ENCODE measurements at regions not wholly inside any gene's neighbourhood (a gene's known extent, or its start where the extent isn't known, plus 50 kb on each side); places are given as distances from the start of the nearest gene placed in this dataset.

DNA sequence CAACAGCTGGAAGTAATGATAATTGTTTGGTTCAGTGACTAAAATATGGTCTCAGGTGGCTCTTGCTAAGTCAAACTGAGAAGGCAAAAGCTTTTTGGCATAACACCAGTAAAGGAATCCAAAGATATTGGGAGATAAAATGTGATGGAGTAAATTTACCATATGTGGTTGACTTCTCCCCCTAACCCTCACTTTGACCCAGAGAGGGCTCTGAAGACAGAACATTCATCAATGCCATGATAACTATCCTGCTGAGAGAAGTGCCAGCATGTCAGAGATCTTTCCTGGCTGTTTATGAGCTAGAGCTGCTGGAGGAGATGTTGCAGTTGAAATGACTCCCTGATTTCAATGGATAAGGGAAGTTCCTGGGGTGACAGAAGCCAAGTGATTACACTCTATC lies 213.4 kb downstream of the SPCS3 start:
- H3K4me3 Mint-ChIP-seq, result no peak overlapping the region
- no peak for DNase-seq (ENCODE audit: low spot score in 2 of 2, unreplicated experiment in 2 of 2)
- H3K27me3 Mint-ChIP-seq (ENCODE audit: low read depth), result peaks cover 7% of the 10 kb centered on the region
- H3K36me3 Mint-ChIP-seq, result no peaks in the 10 kb centered on the region
- H3K27ac Mint-ChIP-seq, result no peak overlapping the region
- TF ChIP-seq, protein P1, sequence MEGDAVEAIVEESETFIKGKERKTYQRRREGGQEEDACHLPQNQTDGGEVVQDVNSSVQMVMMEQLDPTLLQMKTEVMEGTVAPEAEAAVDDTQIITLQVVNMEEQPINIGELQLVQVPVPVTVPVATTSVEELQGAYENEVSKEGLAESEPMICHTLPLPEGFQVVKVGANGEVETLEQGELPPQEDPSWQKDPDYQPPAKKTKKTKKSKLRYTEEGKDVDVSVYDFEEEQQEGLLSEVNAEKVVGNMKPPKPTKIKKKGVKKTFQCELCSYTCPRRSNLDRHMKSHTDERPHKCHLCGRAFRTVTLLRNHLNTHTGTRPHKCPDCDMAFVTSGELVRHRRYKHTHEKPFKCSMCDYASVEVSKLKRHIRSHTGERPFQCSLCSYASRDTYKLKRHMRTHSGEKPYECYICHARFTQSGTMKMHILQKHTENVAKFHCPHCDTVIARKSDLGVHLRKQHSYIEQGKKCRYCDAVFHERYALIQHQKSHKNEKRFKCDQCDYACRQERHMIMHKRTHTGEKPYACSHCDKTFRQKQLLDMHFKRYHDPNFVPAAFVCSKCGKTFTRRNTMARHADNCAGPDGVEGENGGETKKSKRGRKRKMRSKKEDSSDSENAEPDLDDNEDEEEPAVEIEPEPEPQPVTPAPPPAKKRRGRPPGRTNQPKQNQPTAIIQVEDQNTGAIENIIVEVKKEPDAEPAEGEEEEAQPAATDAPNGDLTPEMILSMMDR (IDR thresholded peaks at IDR 0.05; ENCODE audit: unreplicated experiment), result no peak
- no peaks in the 10 kb centered on the region for H3K9me3 Mint-ChIP-seq
- H3K4me1 Mint-ChIP-seq, result peaks cover 5% of the 10 kb centered on the region

DNA sequence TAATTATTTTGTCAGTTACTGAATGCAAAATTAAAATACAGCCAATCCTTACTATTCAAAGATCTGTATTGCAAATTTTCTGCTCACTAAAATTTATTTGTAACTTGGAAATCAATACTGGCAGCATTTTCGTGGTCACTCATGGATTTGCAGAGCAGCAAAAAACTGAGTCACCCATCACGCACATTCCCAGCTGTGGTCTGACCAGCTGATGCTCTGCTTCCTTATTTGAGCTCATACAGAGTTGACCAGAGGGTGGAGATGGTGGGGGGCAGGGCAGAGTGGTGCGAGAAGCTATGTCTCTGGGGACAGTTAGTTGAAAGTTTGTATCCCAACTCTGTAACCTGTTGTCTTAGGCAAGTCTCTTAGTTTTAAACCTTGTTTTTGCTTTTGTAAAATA lies 214.8 kb downstream of the SPCS3 start:
- H3K27ac Mint-ChIP-seq, result no peak overlapping the region

DNA sequence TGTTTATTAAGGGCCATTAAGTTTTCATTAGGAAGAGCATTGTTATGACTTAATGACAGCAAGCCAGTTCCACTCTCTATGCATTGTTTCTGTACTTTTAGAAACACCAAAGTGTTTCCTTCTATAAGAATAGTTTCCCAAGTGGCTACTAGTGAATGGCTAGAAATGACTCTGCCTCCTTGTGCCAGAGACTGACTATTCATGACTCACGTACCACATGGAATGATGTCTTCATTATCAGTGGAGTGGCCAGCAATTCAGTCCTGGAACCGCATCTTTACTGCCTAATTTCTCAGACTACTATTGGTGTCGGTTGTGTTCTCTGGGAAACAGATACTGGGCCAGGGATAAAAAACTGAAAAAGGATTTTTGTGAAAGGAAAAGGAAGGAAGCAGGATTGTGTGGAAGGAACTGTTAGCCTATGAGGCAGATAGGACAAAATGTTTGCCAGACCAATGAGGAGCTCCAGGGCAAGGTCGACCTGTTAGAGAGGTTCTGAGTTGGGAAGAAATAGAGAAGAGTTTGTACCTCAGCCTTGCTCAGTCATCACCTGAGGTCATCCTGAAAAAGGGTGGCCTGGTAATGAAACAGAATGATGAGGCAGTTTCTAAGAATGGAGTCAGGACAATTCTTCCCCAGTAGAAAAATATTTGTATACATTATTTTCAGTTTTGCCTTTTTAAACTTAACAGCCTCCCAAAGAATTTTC lies 218.6 kb downstream of the SPCS3 start:
- Mint-ChIP-seq H3K27ac (no peak overlapping the region), H3K9me3 (no peaks in the 10 kb centered on the region), H3K27me3 (ENCODE audit: low read depth) (no peaks in the 10 kb centered on the region), H3K4me1 (peaks cover 18% of the 10 kb centered on the region), H3K4me3 (no peak overlapping the region), H3K36me3 (no peaks in the 10 kb centered on the region)
- TF ChIP-seq, protein P1 (IDR thresholded peaks at IDR 0.05; ENCODE audit: unreplicated experiment), result no peak
- no peak for DNase-seq (ENCODE audit: low spot score in 2 of 2, unreplicated experiment in 2 of 2)

More for the DNA sequence above, 214.8 kb downstream of the SPCS3 start:
- DNase-seq (ENCODE audit: low spot score in 2 of 2, unreplicated experiment in 2 of 2), result no peak
- H3K4me3 Mint-ChIP-seq, result no peak overlapping the region
- H3K36me3 Mint-ChIP-seq, result no peaks in the 10 kb centered on the region
- TF ChIP-seq, protein P1 (IDR thresholded peaks at IDR 0.05; ENCODE audit: unreplicated experiment), result no peak
- peaks cover 8% of the 10 kb centered on the region for H3K4me1 Mint-ChIP-seq
- H3K27me3 Mint-ChIP-seq (ENCODE audit: low read depth), result peaks cover 7% of the 10 kb centered on the region
- no peaks in the 10 kb centered on the region for H3K9me3 Mint-ChIP-seq

DNA sequence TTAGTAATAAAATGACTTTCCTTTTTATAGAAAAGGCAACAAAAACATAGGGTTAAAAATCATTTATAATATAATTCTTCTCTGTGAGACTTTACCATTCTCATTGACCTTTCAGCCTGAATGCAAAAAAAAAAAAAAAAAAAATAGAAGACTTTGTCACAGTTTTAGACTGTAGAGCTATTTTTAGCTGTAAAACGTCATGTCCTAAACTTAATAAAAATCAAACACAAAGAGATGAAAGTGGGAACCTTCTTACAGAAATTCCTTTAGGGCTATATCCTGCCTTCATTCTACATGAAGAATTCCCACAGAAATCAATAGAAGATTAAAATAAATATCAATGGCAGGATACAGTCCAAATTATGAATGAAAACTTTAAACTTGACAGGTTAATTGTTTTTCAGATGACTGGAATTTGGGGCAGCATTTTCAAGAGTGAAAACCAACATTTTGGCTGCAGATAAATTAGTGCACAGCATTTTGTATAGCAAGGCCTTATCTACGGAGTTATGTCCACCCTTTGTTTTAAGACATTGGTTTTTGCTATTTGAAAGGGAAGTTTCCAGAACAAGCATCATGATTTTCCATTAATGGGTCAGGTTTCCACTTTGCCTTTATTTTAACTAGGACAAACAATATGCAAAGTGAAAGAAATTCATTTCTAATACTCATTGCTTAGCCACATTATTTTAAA lies 219.5 kb downstream of the SPCS3 start:
- H3K9me3 Mint-ChIP-seq, result no peaks in the 10 kb centered on the region
- H3K27me3 Mint-ChIP-seq (ENCODE audit: low read depth), result no peaks in the 10 kb centered on the region
- no peaks in the 10 kb centered on the region for H3K36me3 Mint-ChIP-seq
- DNase-seq (ENCODE audit: low spot score in 2 of 2, unreplicated experiment in 2 of 2), result no peak
- no peak overlapping the region for H3K4me3 Mint-ChIP-seq
- H3K4me1 Mint-ChIP-seq, result peaks cover 18% of the 10 kb centered on the region
- TF ChIP-seq, protein P1 (IDR thresholded peaks at IDR 0.05; ENCODE audit: unreplicated experiment), result no peak
- no peak overlapping the region for H3K27ac Mint-ChIP-seq

DNA sequence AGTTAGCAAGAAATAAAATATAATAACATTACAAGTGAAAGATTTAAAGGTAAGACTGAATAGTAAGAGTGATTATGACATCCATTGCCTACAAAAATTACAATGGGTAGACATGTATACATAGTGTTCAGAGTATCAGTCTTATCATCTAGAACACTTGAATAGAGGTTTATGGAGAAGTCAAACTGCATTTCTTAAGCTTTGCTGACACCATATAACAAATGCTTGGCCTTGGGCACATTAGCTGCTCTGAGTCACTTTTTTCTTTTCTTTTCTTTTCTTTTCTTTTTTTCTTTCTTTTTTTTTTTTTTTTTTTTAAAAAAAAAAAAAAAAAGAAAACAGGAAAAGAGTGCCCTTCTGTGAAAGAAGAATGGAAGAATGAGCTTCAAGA lies 220.0 kb downstream of the SPCS3 start:
- DNase-seq (ENCODE audit: low spot score in 2 of 2, unreplicated experiment in 2 of 2), result no peak
- Mint-ChIP-seq H3K4me1 (peaks cover 18% of the 10 kb centered on the region), H3K9me3 (no peaks in the 10 kb centered on the region), H3K36me3 (no peaks in the 10 kb centered on the region), H3K27ac (no peak overlapping the region), H3K27me3 (ENCODE audit: low read depth) (no peaks in the 10 kb centered on the region), H3K4me3 (no peak overlapping the region)
- TF ChIP-seq, protein P1 (IDR thresholded peaks at IDR 0.05; ENCODE audit: unreplicated experiment), result no peak
